ENCODE measurements at regions not wholly inside any gene's neighbourhood (a gene's known extent, or its start where the extent isn't known, plus 50 kb on each side); places are given as distances from the start of the nearest gene placed in this dataset.

DNA sequence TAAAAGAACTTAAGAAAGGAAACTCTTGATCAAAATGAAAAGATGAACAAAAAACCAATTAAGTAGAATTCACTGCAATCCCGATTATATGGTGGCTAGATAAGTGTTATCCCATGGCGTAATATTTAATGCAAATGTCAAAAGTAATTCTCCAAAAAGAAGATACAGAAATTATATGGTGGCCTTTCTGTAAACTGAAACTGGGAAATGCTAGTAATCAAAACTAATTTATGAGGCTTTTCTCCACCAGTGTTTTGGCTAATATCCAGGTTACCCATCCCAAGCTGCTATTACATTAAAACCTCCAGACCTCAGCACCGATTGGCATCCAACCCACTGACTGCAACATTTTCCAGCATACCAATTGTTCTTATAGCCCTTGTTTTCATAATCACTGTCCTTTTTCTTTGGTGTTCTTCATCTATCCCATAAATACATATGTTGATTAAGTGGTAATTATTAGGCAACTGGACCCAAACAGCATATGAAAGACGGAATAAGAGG is 77.2 kb upstream of the TNRC6A start:
- Histone ChIP-seq H3K9me3 (replicated peaks; ENCODE audit: control insufficient read depth, insufficient read depth, low read depth, low read length) (no peaks in the 10 kb centered on the region), H3K27me3 (ENCODE audit: control insufficient read depth in 2 of 2, insufficient read depth in 2 of 2, low read length in 2 of 2) (peaks cover 3 to 24% of the 10 kb centered on the region in 2 experiments; a peak in 4 of 5 replicates), H2AFZ (ENCODE audit: low read depth, low read length) (no peak overlapping the region), H3K9ac (ENCODE audit: insufficient read depth in 1 of 2, low read depth in 2 of 2, low read length in 2 of 2) (no peak overlapping the region), H4K20me1 (replicated peaks; ENCODE audit: control insufficient read depth, insufficient read depth, low read length) (no peaks in the 10 kb centered on the region), H3K36me3 (ENCODE audit: control insufficient read depth, insufficient read depth, low read length) (no peaks in the 10 kb centered on the region), H3K27ac (ENCODE audit: extremely low read depth, low read depth, low read length) (no peak overlapping the region), H3K4me1 (replicated peaks in 1 of 2; ENCODE audit: control insufficient read depth in 2 of 2, insufficient read depth in 2 of 2, low read length in 2 of 2) (no peaks in the 10 kb centered on the region), H3K4me2 (ENCODE audit: insufficient read depth, low read length) (no peak overlapping the region), H3K4me3 (no peak overlapping the region), H3K9me1 (ENCODE audit: control insufficient read depth, insufficient read depth, low read length) (no peaks in the 10 kb centered on the region), H3K79me2 (ENCODE audit: control insufficient read depth, insufficient read depth, low read length) (no peaks in the 10 kb centered on the region)
- CTCF ChIA-PET (ENCODE audit: low intra/inter-chr PET ratio), result no interaction called here
- no peak for FAIRE-seq
- intact Hi-C loops (cut with micrococcal nuclease), result no loop called here
- no peak for DNase-seq (ENCODE audit: extremely low read depth in 1 of 4, low spot score in 3 of 4)
- no peak for ATAC-seq
- under 1% methylated on average over 4 of the region's 4 CpGs for WGBS (ENCODE audit: insufficient coverage, low coverage, missing lambda C conversion rate)
- no peak for TF ChIP-seq HOMEZ (CRISPR knock-in tag; IDR thresholded peaks at IDR 0.05)
- TF ChIP-seq NCOA6 (IDR thresholded peaks at IDR 0.05), result no peak
- TF ChIP-seq ILF3 (IDR thresholded peaks at IDR 0.05; ENCODE audit: borderline replicate concordance), result no peak
- POLR2A ChIA-PET, result no interaction called here
- in situ Hi-C loops (cut with MboI), result no loop called here
- no TSS peak for BruUV-seq (replicated peaks)

DNA sequence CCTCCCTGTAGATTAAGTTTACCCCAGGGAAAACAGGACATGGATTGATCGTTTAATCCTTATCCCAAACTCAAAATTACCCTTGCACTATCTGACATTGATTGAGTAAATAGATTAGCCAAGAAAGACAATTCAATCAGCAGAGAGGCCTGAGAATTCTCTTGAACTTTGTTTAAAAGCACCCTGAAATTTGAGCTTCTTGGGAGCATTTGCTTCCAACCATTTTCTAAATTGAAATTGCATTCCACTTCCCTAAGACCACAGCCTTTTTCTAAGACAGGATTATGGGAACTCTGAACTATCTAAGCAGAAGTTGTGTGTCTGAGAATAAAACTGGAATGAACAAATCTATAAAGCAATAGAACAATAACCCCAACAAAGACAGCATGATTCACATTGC is 76.6 kb upstream of the TNRC6A start:
- no peak for ATAC-seq
- Histone ChIP-seq H3K27me3 (ENCODE audit: control insufficient read depth in 2 of 2, insufficient read depth in 2 of 2, low read length in 2 of 2) (peaks cover 3 to 24% of the 10 kb centered on the region in 2 experiments; a peak in 4 of 5 replicates), H3K79me2 (ENCODE audit: control insufficient read depth, insufficient read depth, low read length) (no peaks in the 10 kb centered on the region), H3K9ac (ENCODE audit: insufficient read depth in 1 of 2, low read depth in 2 of 2, low read length in 2 of 2) (no peak overlapping the region), H3K4me1 (replicated peaks in 1 of 2; ENCODE audit: control insufficient read depth in 2 of 2, insufficient read depth in 2 of 2, low read length in 2 of 2) (no peaks in the 10 kb centered on the region), H3K9me1 (ENCODE audit: control insufficient read depth, insufficient read depth, low read length) (no peaks in the 10 kb centered on the region), H3K4me2 (ENCODE audit: insufficient read depth, low read length) (no peak overlapping the region), H2AFZ (ENCODE audit: low read depth, low read length) (no peak overlapping the region), H3K27ac (ENCODE audit: extremely low read depth, low read depth, low read length) (no peak overlapping the region), H3K4me3 (no peak overlapping the region), H4K20me1 (replicated peaks; ENCODE audit: control insufficient read depth, insufficient read depth, low read length) (no peaks in the 10 kb centered on the region), H3K36me3 (ENCODE audit: control insufficient read depth, insufficient read depth, low read length) (no peaks in the 10 kb centered on the region), H3K9me3 (replicated peaks; ENCODE audit: control insufficient read depth, insufficient read depth, low read depth, low read length) (no peaks in the 10 kb centered on the region)
- BruUV-seq (replicated peaks), result no TSS peak
- intact Hi-C loops (cut with micrococcal nuclease) (no loop called here), in situ Hi-C loops (cut with MboI) (no loop called here)
- WGBS (ENCODE audit: insufficient coverage, low coverage, missing lambda C conversion rate), result 10% methylated on average over 1 of the region's 1 CpG
- ChIA-PET POLR2A (no interaction called here), CTCF (ENCODE audit: low intra/inter-chr PET ratio) (no interaction called here)
- DNase-seq (ENCODE audit: extremely low read depth in 1 of 4, low spot score in 3 of 4), result no peak
- FAIRE-seq, result no peak
- no peak for TF ChIP-seq HMG20A (CRISPR knock-in tag; conservative IDR thresholded peaks at IDR 0.05)
- TF ChIP-seq TAF7 (tag; IDR thresholded peaks at IDR 0.05), result no peak
- TF ChIP-seq, protein P1, sequence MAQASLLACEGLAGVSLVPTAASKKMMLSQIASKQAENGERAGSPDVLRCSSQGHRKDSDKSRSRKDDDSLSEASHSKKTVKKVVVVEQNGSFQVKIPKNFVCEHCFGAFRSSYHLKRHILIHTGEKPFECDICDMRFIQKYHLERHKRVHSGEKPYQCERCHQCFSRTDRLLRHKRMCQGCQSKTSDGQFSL (CRISPR knock-in tag; IDR thresholded peaks at IDR 0.05), result no peak
- TF ChIP-seq, protein P1 (tag; IDR thresholded peaks at IDR 0.05), result no peak
- TF ChIP-seq, protein P2, sequence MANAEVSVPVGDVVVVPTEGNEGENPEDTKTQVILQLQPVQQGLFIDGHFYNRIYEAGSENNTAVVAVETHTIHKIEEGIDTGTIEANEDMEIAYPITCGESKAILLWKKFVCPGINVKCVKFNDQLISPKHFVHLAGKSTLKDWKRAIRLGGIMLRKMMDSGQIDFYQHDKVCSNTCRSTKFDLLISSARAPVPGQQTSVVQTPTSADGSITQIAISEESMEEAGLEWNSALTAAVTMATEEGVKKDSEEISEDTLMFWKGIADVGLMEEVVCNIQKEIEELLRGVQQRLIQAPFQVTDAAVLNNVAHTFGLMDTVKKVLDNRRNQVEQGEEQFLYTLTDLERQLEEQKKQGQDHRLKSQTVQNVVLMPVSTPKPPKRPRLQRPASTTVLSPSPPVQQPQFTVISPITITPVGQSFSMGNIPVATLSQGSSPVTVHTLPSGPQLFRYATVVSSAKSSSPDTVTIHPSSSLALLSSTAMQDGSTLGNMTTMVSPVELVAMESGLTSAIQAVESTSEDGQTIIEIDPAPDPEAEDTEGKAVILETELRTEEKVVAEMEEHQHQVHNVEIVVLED (CRISPR knock-in tag; IDR thresholded peaks at IDR 0.05), result no peak
- no peak for TF ChIP-seq ZNF764 (CRISPR knock-in tag; IDR thresholded peaks at IDR 0.05; ENCODE audit: low read depth)
- TF ChIP-seq ZNF699 (CRISPR knock-in tag; IDR thresholded peaks at IDR 0.05; ENCODE audit: insufficient replicate concordance), result no peak
- no peak for TF ChIP-seq KLF1 (tag; IDR thresholded peaks at IDR 0.05)
- no peak for TF ChIP-seq RBBP5 (IDR thresholded peaks at IDR 0.05; ENCODE audit: borderline replicate concordance, insufficient read depth, low read length, poor library complexity, severe bottlenecking)
- TF ChIP-seq ZNF445 (CRISPR knock-in tag; IDR thresholded peaks at IDR 0.05; ENCODE audit: low read depth), result no peak
